ENCODE measurements at regions not wholly inside any gene's neighbourhood (a gene's known extent, or its start where the extent isn't known, plus 50 kb on each side); places are given as distances from the start of the nearest gene placed in this dataset.

GRCh38 chr13:28601581-28601980 lies 57.3 kb upstream of the POMP start:
- Mint-ChIP-seq H3K36me3 (ENCODE audit: low read depth) (no peaks in the 10 kb centered on the region), H3K4me1 (no peaks in the 10 kb centered on the region), H3K27me3 (peaks cover 3% of the 10 kb centered on the region), H3K4me3 (no peak overlapping the region), H3K9me3 (no peaks in the 10 kb centered on the region), H3K27ac (no peak overlapping the region)
- TF ChIP-seq CTCF (IDR thresholded peaks at IDR 0.05) = no peak
- no peak for ATAC-seq (ENCODE audit: low read depth)
- ChIA-PET CTCF (no interaction called here), POLR2A (no interaction called here)
- intact Hi-C loops (cut with micrococcal nuclease) = no loop called here
- DNase-seq = no peak

GRCh38 chr13:28597641-28598040 lies 61.3 kb upstream of the POMP start:
- Mint-ChIP-seq H3K27me3 (peaks cover 14% of the 10 kb centered on the region), H3K27ac (no peak overlapping the region), H3K9me3 (no peaks in the 10 kb centered on the region), H3K4me3 (no peak overlapping the region), H3K4me1 (peaks cover 3% of the 10 kb centered on the region), H3K36me3 (ENCODE audit: low read depth) (no peaks in the 10 kb centered on the region)
- POLR2A ChIA-PET = no interaction called here
- no peak for ATAC-seq (ENCODE audit: low read depth)
- intact Hi-C loops (cut with micrococcal nuclease) = no loop called here
- no peak for TF ChIP-seq CTCF (IDR thresholded peaks at IDR 0.05)
- CTCF ChIA-PET = no interaction called here
- no peak for DNase-seq

GRCh38 chr13:28590461-28590860 lies 68.5 kb upstream of the POMP start:
- ATAC-seq (ENCODE audit: low read depth) (no peak), DNase-seq (no peak)
- Mint-ChIP-seq H3K27me3 (peaks cover 20% of the 10 kb centered on the region), H3K4me3 (no peak overlapping the region), H3K36me3 (ENCODE audit: low read depth) (no peaks in the 10 kb centered on the region), H3K9me3 (no peaks in the 10 kb centered on the region), H3K4me1 (peaks cover 3% of the 10 kb centered on the region), H3K27ac (no peak overlapping the region)
- no peak for TF ChIP-seq CTCF (IDR thresholded peaks at IDR 0.05)
- ChIA-PET CTCF (no interaction called here), POLR2A (no interaction called here)
- intact Hi-C loops (cut with micrococcal nuclease) = no loop called here

GRCh38 chr13:28588296-28588695 lies 70.6 kb upstream of the POMP start:
- H3K4me1 Mint-ChIP-seq = no peaks in the 10 kb centered on the region
- H3K4me3 Mint-ChIP-seq = no peak overlapping the region
- ChIA-PET CTCF (no interaction called here), POLR2A (no interaction called here)
- H3K27me3 Mint-ChIP-seq = peaks cover 18% of the 10 kb centered on the region
- no peaks in the 10 kb centered on the region for H3K9me3 Mint-ChIP-seq
- DNase-seq (no peak), ATAC-seq (ENCODE audit: low read depth) (no peak)
- no peak overlapping the region for H3K27ac Mint-ChIP-seq
- H3K36me3 Mint-ChIP-seq (ENCODE audit: low read depth) = no peaks in the 10 kb centered on the region
- intact Hi-C loops (cut with micrococcal nuclease) = no loop called here
- TF ChIP-seq CTCF (IDR thresholded peaks at IDR 0.05) = no peak

GRCh38 chr13:28587174-28587540 lies 71.8 kb upstream of the POMP start:
- CTCF ChIA-PET = no interaction called here
- H3K27me3 Mint-ChIP-seq = peaks cover 11% of the 10 kb centered on the region
- no peaks in the 10 kb centered on the region for H3K9me3 Mint-ChIP-seq
- H3K27ac Mint-ChIP-seq = no peak overlapping the region
- POLR2A ChIA-PET = no interaction called here
- H3K36me3 Mint-ChIP-seq (ENCODE audit: low read depth) = no peaks in the 10 kb centered on the region
- no peak for TF ChIP-seq CTCF (IDR thresholded peaks at IDR 0.05)
- no peak for ATAC-seq (ENCODE audit: low read depth)
- intact Hi-C loops (cut with micrococcal nuclease) = no loop called here
- no peak for DNase-seq
- peaks cover 3% of the 10 kb centered on the region for H3K4me1 Mint-ChIP-seq
- H3K4me3 Mint-ChIP-seq = no peak overlapping the region

Measured in activated B cell treated with CpG ODN at 0.5 μM for 24 hours (primary cell).